Skin epidermis (tissue), 12 donors: ENCODE measurements at regions not wholly inside any gene's neighbourhood (a gene's known extent, or its start where the extent isn't known, plus 50 kb on each side); places are given as distances from the start of the nearest gene placed in this dataset.
"Not testable (repeated sequence)": the region's sequence is repeated elsewhere in the genome, so short reads cannot be mapped to it uniquely, and the experiment has no call there.

Experiments used
- H3K27ac ChIP-seq, 21 experiments: fragments of 200-600 bp; sonication (generic) in 11 of 21; one replicate each; pipeline ENCODE4 v1.5.0; 2020; ENCODE audit warnings: mild to moderate bottlenecking in 3 of 21, inconsistent platforms in 2 of 21, moderate library complexity in 2 of 21
- H3K4me3 ChIP-seq, 7 experiments: fragments of 200-600 bp; sonication (generic) in 2 of 7; one replicate each; pipeline ENCODE4 v1.5.0; 2020; ENCODE audit warnings: inconsistent platforms in 2 of 7, mild to moderate bottlenecking in 2 of 7, moderate library complexity in 1 of 7

DNA sequence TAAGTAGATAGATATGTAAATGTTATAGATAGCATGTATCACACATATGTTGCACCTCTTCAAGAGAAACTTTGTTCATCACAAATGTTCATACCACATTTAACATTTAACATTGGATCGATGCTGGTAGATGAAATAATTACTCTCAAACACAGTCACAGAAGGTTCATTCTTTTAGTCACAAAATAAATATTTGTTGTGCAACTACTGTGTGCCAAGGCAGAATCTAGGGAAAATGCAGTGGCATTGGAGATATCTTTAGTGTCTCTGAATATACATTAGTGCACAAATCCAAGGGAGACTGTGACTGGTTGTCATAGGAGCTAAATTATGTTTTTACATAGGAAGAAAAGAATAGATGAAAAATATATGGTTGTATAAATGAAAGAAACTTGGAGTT is 535.7 kb downstream of the BRINP3 start:
- H3K4me3 ChIP-seq: no peak overlapping the region
- H3K27ac ChIP-seq: no peak overlapping the region

DNA sequence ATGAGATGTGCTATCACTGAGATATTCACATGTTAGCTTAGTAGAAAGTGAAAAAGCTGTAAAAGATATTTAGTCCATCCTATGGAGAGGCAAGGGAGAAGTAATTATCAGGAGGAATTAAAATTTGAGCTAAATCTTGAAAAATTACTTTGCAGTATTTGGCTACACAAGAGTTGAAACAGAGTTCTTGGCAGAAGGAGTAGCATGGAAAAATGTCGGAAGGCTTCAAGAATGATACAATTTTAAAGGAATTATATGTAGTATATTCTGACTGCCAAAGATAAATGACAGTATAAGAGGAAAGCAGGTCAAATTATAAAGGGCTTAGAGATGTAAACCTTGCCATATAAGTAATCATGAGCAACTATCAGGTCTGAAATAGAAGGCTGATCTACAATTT is 518.9 kb downstream of the BRINP3 start:
- no peak overlapping the region for H3K4me3 ChIP-seq
- H3K27ac ChIP-seq: no peak overlapping the region

DNA sequence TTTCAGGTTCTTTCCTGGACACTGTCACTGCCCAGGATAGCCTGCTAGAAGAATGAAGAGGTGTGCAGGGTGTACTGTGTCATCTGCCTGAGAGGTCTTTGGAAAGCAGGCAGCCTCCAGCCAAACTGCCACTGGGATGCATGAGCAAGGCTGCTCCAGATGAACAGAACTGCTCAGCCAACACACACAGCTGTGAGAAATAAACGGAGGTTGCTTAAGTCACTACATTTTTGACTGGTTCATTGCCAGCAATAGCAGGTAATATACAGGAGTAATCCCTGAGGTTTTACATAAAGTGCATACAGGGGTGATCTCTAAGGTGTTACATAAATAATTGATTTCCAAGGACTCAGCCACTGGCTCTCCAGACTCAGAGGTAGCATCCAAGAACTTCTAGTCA is 516.9 kb downstream of the BRINP3 start:
- no peak overlapping the region for H3K4me3 ChIP-seq
- H3K27ac ChIP-seq: peak overlapping the region in 1 of 21 experiments; percentile 17

GRCh38 chr1:189962181-189962580 is 515.5 kb downstream of the BRINP3 start:
- no peak overlapping the region for H3K4me3 ChIP-seq
- no peak overlapping the region for H3K27ac ChIP-seq

- Histone ChIP-seq H3K4me3 (no peak overlapping the region), H3K27ac (no peak overlapping the region)
Measured at GRCh38 chr1:189970331-189971230, 507.1 kb downstream of the BRINP3 start.

GRCh38 chr1:189971656-189972055 is 506.0 kb downstream of the BRINP3 start:
- Histone ChIP-seq H3K4me3 (no peak overlapping the region), H3K27ac (no peak overlapping the region)

DNA sequence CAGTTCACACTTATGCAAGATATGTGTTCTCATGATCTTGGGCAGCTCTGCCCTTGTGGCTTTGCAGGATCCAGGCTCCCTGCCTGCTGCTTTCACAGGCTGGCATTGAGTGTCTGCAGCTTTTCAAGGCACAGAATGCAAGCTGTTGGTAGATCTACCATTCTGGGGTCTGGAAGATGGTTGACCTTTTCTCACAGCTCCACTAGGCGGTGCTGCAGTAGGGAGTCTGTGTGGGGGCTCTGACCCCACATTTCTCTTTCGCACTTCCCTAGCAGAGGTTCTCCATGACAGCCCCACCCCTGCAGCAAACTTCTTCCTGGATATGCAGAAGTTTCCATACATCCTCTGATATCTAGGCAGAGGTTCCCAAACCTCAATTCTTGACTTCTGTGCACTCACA is 500.5 kb downstream of the BRINP3 start:
- no peak overlapping the region for H3K4me3 ChIP-seq
- H3K27ac ChIP-seq: no peak overlapping the region

- Histone ChIP-seq H3K4me3 (no peak overlapping the region), H3K27ac (no peak overlapping the region)
Measured at GRCh38 chr1:189983166-189983890, 494.3 kb downstream of the BRINP3 start.

DNA sequence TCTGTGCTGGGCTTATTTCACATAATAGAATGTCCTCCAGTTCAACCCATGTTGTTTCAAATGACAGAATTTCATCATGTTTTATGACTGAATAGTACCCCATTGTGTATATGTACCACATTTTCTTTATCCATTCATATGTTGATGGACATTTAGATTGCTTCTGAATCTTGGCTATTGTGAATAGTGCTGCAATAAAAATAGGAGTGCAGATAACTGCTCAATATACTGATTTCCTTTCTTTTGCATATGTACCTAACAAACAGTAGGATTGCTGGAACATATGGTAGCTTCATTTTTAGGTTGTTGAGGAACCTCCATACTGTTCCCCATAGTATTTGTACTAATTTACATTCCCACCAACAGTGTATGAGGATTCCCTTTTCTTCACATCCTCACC is 491.1 kb downstream of the BRINP3 start:
- Histone ChIP-seq H3K27ac (no peak overlapping the region), H3K4me3 (no peak overlapping the region)

DNA sequence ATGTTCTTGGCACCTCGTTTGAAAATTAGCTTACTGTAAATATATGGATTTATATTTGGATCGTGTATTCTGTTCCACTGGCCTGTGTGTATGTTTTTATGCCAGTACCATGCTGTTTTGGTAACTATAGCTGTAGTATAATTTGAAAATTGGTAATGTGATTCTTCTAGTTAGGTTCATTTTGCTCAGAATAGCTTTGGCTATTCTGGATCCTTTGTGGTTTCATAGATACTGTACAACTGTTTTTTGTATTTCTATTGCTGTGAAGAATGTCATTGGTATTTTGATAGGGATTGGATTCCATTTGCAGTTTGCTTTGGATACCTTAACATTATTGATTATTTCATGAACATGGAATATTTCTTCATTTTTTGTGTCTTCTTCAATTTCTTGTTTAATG is 490.2 kb downstream of the BRINP3 start:
- Histone ChIP-seq H3K4me3 (no peak overlapping the region), H3K27ac (no peak overlapping the region)

GRCh38 chr1:189992856-189993255 is 484.8 kb downstream of the BRINP3 start:
- H3K4me3 ChIP-seq: no peak overlapping the region
- no peak overlapping the region for H3K27ac ChIP-seq

DNA sequence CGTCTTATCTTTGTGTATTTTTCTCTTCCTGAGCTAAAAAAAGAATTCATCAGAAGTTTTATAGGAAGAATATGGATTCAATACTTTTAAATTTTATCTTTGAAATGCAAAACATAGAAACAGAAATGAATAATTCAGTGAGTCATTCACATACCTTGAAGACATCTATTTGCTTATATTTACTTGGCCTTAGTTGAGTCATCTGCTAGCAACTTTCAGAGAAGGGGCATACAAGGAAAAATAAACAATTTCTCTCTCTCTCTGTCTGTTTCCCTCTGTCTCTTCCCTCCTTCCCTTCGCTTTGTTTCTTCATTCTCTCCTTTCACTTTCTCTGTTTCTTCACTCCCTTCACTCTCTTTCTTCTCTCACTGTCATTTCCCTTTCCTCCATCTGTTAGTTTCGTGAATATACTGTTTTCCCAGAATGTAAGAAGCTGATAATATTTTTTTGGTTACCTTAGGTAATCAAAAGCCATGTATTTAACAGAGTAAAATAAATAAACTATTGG is 477.2 kb downstream of the BRINP3 start:
- Histone ChIP-seq H3K4me3 (no peak overlapping the region), H3K27ac (no peak overlapping the region)

GRCh38 chr1:190001187-190001586 is 476.5 kb downstream of the BRINP3 start:
- Histone ChIP-seq H3K4me3 (no peak overlapping the region), H3K27ac (no peak overlapping the region)

GRCh38 chr1:190003376-190003775 is 474.3 kb downstream of the BRINP3 start:
- Histone ChIP-seq H3K4me3 (no peak overlapping the region), H3K27ac (no peak overlapping the region)

GRCh38 chr1:190011585-190011984 is 466.1 kb downstream of the BRINP3 start:
- Histone ChIP-seq H3K27ac (no peak overlapping the region), H3K4me3 (no peak overlapping the region)

- H3K27ac ChIP-seq: not testable (repeated sequence)
Measured at GRCh38 chr1:190019151-190019550, 458.5 kb downstream of the BRINP3 start.

DNA sequence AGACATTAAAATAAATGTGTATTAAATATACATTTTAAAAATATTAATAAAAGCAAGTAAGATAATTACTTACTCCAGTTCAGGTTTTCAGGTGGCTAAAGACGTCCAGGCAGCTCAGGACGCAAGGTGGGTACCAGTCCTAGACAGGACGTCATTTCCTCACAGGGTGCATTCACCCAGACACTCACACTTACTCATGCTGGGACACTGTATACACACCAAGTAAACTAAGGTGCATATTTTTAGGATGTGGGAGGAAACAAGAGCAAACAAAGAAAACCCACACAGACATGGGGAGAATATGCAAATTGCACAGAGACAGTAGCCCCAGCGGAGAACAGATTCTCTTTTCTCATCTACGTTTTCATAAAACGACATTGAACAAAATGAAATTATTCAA is 457.9 kb downstream of the BRINP3 start:
- Histone ChIP-seq H3K27ac (no peak overlapping the region), H3K4me3 (no peak overlapping the region)

More at GRCh38 chr1:190019151-190019550, 458.5 kb downstream of the BRINP3 start:
- H3K4me3 ChIP-seq: not testable (repeated sequence)

- no peak overlapping the region for H3K4me3 ChIP-seq
- no peak overlapping the region for H3K27ac ChIP-seq
Measured at GRCh38 chr1:190022709-190023108, 455.0 kb downstream of the BRINP3 start.

GRCh38 chr1:190029441-190029840 is 448.2 kb downstream of the BRINP3 start:
- no peak overlapping the region for H3K4me3 ChIP-seq
- no peak overlapping the region for H3K27ac ChIP-seq

DNA sequence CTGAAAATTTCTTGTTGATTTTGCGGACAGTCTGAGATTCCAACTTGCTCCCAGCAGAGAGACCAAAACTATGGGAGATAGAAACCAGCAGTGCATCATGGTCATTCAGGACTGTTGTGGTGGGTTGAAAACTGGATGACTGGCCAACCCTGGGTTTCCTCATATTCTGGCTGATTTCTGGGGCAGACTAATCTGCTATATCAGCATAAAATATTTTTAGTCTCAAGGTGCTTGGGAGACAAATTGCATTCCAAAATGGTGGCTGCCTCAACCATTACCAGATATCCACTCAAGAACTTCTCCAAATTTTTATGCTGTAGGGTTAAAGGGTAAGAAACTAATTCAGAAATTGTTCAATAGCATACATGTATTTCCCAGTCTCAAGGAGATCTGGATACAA is 434.0 kb downstream of the BRINP3 start:
- H3K27ac ChIP-seq: no peak overlapping the region
- no peak overlapping the region for H3K4me3 ChIP-seq

DNA sequence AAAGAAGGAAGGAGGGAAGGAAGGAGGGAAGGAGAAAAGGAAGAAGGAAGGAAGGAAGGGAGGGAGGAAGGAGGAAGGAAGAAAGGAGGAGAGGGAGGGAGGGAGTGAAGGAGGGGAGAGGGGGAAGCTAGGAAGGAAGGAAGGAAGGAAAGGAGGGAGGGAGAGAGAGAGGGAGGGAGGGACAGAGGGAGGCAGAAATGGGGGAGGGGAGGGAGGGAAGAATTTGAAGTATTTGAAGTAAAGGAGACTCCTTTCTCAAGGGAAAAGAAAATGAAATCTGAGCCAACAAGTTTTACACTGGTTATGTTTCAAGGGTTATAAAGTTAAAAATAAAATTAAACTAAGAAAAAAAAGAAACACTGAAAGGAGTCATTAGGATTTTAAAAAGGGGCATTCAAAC is 431.4 kb downstream of the BRINP3 start:
- no peak overlapping the region for H3K4me3 ChIP-seq
- no peak overlapping the region for H3K27ac ChIP-seq
